ENCODE measurements at regions not wholly inside any gene's neighbourhood (a gene's known extent, or its start where the extent isn't known, plus 50 kb on each side); places are given as distances from the start of the nearest gene placed in this dataset.
"Not testable (repeated sequence)": the region's sequence is repeated elsewhere in the genome, so short reads cannot be mapped to it uniquely, and the experiment has no call there.

DNA sequence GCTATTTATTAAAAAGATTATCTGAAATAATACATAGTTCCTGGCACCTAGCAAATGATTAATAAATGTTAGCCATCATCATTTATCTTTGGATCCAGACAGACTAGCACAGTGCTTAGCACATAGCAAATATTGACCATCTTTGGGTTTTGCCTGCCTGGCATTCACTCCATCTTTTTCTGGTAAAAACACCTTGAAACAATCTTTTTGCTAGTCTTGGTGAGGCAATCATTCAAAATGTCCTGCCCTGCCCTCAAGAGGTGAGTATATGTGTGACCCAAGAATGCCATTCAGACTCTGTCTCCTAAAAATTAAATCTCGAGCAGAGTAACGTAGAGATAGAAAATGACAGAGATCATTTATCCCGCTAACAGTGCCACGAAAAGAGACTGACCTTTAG is 78.3 kb upstream of the ZNF280D start:
- no peak for DNase-seq (ENCODE audit: low read depth in 2 of 2)

GRCh38 chr15:56808160-56808559 is 74.9 kb upstream of the ZNF280D start:
- no peak for DNase-seq (ENCODE audit: low read depth in 2 of 2)

DNA sequence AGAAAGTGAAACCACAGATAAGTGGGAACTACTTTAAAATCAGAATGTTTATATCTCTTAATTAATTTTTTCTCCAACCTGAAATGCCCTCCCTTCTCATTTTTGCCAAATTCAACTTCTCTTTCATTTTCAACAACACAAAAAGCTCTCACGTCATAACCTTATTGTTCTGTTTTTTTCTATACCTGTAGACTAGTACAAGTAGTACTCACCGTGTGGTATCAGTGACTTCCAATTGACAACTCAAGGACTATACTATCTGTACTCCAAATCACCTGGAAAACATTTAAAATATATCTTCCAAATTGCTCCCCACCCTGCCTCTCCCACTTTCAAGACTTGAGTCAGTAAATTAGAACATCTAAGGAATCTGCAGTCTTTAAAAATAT is 72.8 kb upstream of the ZNF280D start:
- no peak for DNase-seq (ENCODE audit: low read depth in 2 of 2)

GRCh38 chr15:56805466-56806147 is 72.3 kb upstream of the ZNF280D start:
- no peak for DNase-seq (ENCODE audit: low read depth in 2 of 2)

- no peak for DNase-seq (ENCODE audit: low read depth in 2 of 2)
These were observed 71.6 kb upstream of the ZNF280D start for GRCh38 chr15:56804938-56805337.

GRCh38 chr15:56804279-56804678 is 71.0 kb upstream of the ZNF280D start:
- DNase-seq (ENCODE audit: low read depth in 2 of 2), result no peak

- DNase-seq (ENCODE audit: low read depth in 2 of 2), result no peak
These were observed 68.9 kb upstream of the ZNF280D start for GRCh38 chr15:56802161-56802560.

GRCh38 chr15:56798639-56799038 is 65.3 kb upstream of the ZNF280D start:
- DNase-seq (ENCODE audit: low read depth in 2 of 2), result no peak

DNA sequence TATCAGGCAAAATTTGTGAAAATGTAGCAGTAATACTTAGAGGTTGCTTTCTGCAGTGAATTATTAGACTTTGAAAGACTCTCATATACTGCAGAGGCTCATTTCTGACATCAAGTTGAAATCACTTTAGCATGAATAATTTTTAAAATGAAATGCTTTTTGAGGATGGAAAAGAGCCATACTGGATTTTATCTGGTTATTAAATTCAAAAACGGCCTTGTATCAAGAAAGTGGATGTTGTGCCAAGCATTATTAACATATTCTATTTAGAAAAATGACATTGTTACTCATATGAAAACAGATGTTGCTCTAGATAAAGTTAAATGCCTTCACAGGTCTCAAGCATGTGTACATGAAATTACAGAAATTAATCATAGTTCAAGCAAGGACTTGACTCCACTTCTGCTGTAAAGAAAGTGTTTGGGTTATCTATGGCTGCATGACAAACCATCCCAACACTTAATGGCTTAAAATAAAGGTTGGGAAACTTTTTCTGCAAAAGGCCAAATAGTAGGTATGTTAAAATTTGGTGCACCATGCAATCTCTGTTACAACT is 64.5 kb upstream of the ZNF280D start:
- DNase-seq (ENCODE audit: low read depth in 2 of 2), result no peak

DNA sequence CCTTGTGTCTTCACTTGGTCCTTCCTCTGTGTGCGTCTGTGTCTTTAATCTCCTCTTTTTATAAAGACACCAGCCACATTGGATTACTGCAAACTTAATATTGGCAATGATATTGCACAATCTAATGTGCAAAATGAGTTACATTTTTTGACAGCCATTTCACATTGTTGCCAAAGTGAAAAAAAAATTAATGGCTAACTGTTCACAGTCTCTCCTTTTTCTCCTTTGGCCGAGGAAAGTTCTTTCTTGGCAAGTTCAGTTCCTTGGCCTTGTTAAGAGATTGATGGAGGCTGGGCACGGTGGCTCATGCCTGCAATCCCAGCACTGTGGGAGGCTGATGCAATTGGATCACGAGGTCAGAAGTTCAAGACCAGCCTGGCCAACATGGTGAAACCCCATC is 62.2 kb upstream of the ZNF280D start:
- no peak for DNase-seq (ENCODE audit: low read depth in 2 of 2)

DNA sequence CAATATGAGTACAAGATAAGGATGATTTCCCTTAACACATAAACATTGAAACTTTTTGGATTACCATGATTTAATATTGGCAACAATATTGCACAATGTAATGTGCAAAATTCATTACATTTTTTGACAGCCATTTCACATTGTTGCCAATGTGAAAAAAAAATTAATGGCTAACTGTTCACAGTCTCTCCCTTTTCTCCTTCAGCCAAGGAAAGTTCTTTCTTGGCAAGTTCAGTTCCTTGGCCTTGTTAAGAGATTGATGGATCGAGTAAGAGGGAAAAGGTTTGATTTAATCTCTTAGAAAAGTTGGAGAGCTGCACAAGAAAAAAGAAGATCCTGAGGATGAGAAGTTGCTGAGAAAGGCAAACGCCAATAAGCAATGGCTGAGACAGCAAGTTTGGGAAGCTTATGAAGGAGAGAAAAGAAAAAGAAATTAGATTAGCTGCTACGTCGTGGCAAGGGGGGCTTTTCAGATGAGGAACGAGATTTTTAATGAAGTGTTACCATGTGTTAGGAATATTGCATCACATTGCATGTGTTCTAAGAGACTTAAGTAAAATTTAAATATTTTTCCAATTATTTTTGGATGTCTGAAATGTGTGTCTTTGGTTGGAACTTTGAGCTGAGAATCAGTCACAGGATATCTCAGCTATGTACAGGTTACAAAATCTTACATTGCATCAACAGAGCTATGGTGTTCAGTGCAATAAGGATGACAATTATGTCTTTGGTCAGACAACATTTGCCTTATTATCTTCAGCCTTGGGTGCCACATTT is 61.4 kb upstream of the ZNF280D start:
- no peak for DNase-seq (ENCODE audit: low read depth in 2 of 2)

DNA sequence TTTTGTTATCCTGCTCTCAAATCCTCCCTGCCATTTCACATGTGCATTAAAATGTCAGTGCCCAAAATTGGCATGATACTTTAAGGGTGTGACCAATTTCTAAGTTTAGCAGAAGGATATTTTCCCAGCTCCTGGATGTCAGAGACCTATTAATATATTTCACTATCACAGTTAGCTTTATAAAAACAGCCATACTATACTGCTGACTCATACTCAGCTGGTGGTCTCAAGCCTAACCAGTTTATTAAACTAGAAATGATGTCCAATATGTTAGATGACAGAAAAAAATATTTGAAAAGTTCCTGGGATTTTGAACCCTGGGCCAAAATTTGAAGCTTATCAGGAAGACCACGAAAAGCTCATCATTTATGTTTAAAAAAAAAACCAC is 60.9 kb upstream of the ZNF280D start:
- DNase-seq (ENCODE audit: low read depth in 2 of 2), result no peak

DNA sequence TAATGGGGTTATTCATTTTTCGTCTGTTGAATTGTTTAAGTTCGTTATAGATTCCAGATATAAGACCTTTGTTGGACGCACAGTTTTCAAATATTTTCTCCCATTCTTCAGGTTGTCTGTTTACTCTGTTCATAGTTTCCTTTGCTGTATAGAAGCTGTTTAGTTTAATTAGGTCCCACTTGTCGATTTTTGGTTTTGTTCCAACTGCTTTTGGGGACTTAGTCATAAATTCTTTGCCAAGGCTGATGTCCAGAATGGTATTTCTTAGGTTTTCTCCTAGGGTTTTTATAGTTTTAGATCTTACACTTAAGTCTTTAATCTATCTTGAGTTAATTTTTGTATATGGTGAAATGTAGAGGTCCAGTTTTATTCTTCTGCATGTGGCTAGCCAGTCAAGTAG is 58.9 kb upstream of the ZNF280D start:
- DNase-seq (ENCODE audit: low read depth in 2 of 2), result no peak

- not testable (repeated sequence) for DNase-seq (ENCODE audit: low read depth in 2 of 2)
These were observed 58.2 kb upstream of the ZNF280D start for GRCh38 chr15:56791521-56791920.

GRCh38 chr15:56788359-56788758 is 55.0 kb upstream of the ZNF280D start:
- no peak for DNase-seq (ENCODE audit: low read depth in 2 of 2)

DNA sequence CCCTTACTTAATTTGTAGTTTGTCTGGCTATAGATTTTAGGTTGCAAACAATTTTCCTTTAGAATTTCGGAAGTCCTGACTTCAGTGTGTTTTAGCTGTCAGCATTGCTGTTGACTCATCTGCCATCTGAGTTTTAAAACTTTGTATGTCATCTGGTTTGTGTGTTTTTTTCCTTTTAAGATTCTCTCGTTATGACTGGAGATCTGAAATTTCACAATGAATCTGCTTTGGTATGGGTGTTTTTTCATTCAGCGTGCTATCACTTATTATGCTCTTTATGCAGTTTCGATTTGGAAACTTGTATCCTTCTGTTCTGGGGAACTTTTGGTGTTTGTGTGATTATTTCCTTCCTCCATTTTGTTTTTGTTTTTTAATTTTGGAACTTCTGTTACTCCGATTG is 53.7 kb upstream of the ZNF280D start:
- no peak for DNase-seq (ENCODE audit: low read depth in 2 of 2)

DNA sequence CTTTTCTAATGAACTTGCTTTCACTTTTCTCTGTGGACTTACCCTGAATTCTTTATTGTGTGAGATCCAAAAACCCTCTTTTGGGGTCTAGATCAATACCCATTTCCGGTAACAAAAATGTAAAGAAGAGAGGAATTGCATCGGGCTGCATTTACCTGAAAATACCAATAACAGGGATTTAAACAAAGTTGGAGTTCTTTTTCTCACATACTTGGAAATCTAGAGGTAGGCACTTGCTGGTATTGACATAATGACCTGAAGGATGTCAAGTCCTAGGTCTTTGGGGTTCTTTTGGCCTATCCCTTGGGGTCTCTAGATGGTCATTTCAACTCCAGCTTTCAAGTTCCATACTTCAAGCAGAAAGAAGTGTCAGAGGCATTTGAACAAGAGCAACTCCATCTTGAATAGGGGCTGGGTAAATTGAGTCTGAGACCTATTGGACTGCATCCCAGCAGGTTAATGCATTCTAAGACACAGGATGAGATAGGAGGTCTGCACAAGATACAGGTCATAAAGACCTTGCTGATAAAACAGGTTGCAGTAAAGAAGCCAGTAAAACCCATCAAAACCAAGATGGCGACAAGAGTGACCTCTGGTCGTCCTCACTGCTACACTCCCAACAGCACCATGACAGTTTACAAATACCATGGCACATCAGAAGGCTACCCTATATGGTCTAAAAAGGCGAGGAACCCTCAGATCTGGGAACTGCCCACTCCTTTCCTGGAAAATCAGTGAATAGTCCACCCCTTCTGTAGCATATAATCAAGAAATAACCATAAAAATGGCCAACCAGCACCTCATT is 50.8 kb upstream of the ZNF280D start:
- DNase-seq (ENCODE audit: low read depth in 2 of 2), result no peak

DNA sequence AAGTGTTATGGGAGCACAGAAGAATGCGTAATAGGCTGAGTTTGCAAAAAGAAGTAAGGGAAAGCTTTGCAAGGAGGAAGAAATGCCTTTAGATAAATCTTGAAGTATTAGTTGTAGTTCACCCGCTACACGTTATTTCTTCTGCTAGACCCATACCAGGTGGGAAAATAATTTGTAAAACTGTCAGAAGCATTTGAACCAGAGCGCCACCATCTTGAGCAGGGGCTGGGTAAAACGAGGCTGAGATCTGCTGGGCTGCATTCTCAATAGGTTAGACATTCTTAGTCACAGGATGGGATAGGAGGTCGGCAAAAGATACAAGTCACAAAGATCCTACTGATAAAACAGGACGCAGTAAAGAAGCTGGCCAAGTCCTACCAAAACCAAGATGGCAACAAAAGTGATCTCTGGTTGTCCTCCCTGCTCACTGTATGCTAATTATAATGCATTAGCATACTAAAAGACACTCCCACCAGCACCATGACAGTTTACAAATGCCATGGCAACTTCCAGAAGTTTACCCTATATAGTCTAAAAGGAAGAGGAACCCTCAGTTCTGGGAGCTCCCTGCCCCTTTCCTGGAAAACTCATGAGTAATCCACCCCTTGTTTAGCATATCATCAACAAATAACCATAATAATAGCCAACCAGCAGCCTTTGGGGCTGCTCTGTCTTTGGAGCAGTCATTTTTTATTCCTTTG is 50.0 kb upstream of the ZNF280D start:
- DNase-seq (ENCODE audit: low read depth in 2 of 2), result no peak

All from stimulated activated CD8-positive, alpha-beta memory T cell treated with anti-CD3 and anti-CD28 coated beads, Interleukin-2, amount 100 ng/mL, for 1 hour (primary cell).